HG03097 (cell line): ENCODE measurements at regions not wholly inside any gene's neighbourhood (a gene's known extent, or its start where the extent isn't known, plus 50 kb on each side); places are given as distances from the start of the nearest gene placed in this dataset.
"Not testable (repeated sequence)": the region's sequence is repeated elsewhere in the genome, so short reads cannot be mapped to it uniquely, and the experiment has no call there.

Experiments used
- ATAC-seq: cut with Tn5 transposase; IDR thresholded peaks from one replicate; pipeline ENCODE4 v1.9.1; 2021; ENCODE audit not compliant: unreplicated experiment, low FRiP score

- not testable (repeated sequence) for ATAC-seq
Measured at GRCh38 chrX:124181515-124181914, 150.9 kb upstream of the TEX13D start.

- ATAC-seq: no peak
Measured at GRCh38 chrX:124190440-124190839, 142.0 kb upstream of the TEX13D start.

- no peak for ATAC-seq
Measured at GRCh38 chrX:124194199-124194598, 138.3 kb upstream of the TEX13D start.

- ATAC-seq: no peak
Measured at GRCh38 chrX:124194901-124195300, 137.6 kb upstream of the TEX13D start.

GRCh38 chrX:124203311-124203710, 129.1 kb upstream of the TEX13D start:
- no peak for ATAC-seq

- ATAC-seq: no peak
Measured at GRCh38 chrX:124208660-124209059, 123.8 kb upstream of the TEX13D start.

GRCh38 chrX:124209792-124210576, 122.5 kb upstream of the TEX13D start:
- no peak for ATAC-seq

GRCh38 chrX:124211312-124211942, 121.0 kb upstream of the TEX13D start:
- ATAC-seq: no peak

- ATAC-seq: no peak
Measured at GRCh38 chrX:124212622-124213021, 119.8 kb upstream of the TEX13D start.

- ATAC-seq: no peak
Measured at GRCh38 chrX:124215786-124216185, 116.7 kb upstream of the TEX13D start.

GRCh38 chrX:124216396-124217115, 115.9 kb upstream of the TEX13D start:
- ATAC-seq: no peak

GRCh38 chrX:124217304-124218251, 114.9 kb upstream of the TEX13D start:
- ATAC-seq: peak; percentile 73

- ATAC-seq: no peak
Measured at GRCh38 chrX:124223524-124223923, 108.9 kb upstream of the TEX13D start.

GRCh38 chrX:124224528-124224927, 107.9 kb upstream of the TEX13D start:
- no peak for ATAC-seq

- ATAC-seq: no peak
Measured at GRCh38 chrX:124226129-124226528, 106.3 kb upstream of the TEX13D start.

- ATAC-seq: no peak
Measured at GRCh38 chrX:124228849-124229248, 103.6 kb upstream of the TEX13D start.

- no peak for ATAC-seq
Measured at GRCh38 chrX:124229374-124229773, 103.1 kb upstream of the TEX13D start.

GRCh38 chrX:124230655-124231450, 101.6 kb upstream of the TEX13D start:
- ATAC-seq: no peak

GRCh38 chrX:124231451-124231759, 101.1 kb upstream of the TEX13D start:
- ATAC-seq: no peak
